ENCODE measurements at regions not wholly inside any gene's neighbourhood (a gene's known extent, or its start where the extent isn't known, plus 50 kb on each side); places are given as distances from the start of the nearest gene placed in this dataset.
"Not testable (repeated sequence)": the region's sequence is repeated elsewhere in the genome, so short reads cannot be mapped to it uniquely, and the experiment has no call there.

DNA sequence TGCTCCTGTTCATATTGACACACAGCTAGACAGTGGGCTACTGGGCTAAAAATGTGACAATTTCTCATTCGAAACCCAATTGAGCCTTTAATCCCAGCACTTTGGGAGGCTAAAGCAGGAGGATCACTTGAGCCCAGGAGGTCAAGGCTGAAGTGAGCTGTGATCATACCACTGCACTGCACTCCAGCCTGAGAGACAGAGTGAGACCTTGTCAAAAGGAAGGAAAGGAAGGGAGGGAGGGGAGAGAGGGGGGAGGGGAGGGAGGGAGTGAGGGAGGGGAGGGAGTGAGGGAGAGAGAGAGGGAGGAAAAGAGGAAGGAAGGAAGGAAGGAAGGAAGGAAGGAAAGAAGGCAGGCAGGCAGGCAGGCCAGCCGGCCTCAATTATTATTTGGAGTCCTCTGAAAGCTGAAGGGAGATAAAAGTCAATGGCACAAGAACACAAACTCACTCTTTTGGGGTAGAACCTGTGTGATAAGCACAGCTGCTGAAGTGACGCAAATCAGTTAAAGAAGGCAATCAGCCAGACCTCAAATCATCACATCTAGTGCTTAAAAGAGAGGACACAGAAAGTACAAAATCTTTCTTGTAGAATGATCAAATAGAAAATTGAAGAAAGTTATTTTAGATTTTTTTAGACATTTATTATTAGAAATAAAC, 98.1 kb downstream of the CCDC71L start:
- no peak for DNase-seq

DNA sequence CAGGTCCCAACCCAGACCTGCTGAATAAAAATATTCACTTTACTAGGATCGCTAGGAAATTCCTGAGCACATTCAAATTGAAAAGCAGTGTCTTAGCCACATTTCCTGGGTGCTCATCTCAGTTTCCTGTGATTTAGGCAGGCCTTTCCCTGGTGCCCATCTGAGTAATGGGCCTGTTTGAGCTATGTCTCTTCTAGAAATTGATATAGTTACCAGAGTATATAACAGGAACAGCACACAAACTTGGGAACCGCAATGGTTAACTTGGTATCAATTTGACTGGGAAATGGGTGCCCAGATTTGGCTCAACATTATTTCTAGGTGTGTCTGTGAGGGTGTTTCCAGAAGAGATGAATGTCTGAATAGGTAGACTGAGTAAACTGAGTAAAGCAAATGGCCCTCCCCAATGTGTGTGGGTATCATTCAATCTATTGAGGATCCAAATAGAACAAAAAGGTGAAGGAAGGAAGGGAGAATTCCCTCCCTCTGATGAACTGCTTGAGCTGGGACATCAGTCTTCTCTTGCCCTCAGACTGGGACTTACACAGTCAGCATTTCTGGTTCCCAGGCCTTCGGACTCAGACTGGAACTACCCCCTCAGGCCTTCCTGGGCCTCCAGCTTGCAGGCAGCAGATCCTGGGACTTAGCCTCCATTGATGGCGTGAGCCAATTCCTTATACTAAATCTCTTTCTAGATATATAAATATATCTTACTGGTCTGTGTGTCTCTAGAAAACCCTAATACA, 99.1 kb downstream of the CCDC71L start:
- no peak for DNase-seq

DNA sequence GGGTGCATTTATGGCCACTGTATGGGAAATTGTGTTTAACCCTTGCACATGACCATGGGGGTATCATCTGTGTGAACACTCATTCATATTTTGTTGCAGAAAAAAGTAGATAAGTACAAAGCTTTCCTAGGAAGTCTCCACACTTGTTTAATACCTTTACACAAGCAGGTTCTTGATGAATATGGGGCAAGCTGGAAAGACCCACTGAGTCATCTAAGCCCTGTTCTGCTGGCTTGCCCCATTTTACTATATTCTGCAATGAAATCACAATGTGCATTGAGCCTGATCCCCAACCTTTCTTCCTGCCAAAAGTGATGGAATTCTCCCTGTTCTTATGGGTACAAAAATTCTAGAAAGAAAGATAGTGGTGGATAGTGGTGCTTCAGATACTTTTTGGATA, 99.8 kb downstream of the CCDC71L start:
- DNase-seq = no peak

DNA sequence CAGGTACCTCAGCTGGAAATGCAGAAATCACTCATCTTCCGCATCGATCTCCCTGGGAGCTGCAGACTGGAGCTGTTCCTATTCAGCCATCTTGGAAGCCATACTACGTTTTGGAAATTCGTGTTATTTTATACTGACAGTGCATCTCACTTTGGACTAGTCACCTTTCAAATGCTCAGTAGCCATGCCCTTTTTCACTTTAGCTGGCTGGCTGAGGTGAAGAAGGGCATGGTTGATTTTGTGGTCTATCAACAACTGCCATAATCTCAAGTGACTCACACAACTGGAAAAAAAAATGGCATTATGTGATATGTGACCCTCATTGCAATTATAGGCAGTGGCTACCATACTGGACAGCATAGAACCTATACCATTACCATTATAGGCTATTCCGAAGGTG, 100.5 kb downstream of the CCDC71L start:
- no peak for DNase-seq

DNA sequence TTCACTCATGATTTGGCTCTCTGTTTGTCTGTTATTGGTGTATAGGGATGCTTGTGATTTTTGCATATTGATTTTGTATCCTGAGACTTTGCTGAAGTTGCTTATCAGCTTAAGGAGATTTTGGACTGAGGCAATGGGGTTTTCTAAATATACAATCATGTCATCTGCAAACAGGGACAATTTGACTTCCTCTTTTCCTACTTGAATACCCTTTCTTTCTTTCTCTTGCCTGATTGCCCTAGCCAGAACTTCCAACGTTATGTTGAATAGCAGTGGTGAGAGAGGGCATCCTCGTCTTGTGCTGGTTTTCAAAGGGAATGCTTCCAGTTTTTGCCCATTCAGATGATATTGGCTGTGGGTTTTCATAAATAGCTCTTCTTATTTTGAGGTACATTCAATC, 104.7 kb downstream of the CCDC71L start:
- DNase-seq = not testable (repeated sequence)

DNA sequence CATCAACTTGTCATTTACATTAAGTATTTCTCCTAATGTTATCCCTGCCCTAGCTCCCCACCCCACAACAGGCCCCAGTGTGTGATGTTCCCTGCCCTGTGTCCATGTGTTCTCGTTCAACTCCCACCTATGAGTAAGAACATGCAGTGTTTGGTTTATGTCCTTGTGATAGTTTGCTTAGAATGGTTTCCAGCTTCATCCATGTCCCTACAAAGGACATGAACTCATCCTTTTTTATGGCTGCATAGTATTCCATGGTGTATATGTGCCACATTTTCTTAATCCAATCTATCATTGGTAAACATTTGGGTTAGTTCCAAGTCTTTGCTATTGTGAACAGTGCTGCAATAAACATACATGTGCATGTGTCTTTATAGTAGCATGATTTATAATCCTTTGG, 106.3 kb downstream of the CCDC71L start:
- DNase-seq = not testable (repeated sequence)

DNA sequence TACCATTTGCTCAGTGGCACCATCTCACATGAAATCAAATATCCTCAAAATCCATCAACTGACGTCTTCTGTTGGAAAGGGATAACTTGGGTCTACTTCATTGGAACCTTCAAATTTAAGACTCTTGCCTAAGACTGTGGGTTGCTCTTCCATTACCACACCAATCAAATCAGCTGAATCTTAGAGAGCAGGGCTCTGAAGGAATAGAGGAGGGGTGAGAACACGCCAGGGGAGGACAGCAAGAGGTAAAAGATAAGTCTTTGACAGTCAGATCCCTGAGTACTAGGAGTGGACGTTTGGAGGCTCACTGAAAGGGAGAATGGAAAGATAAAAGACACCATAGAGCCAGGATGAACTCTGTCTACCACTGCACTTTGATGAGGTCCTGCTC, 107.5 kb downstream of the CCDC71L start:
- DNase-seq = no peak

DNA sequence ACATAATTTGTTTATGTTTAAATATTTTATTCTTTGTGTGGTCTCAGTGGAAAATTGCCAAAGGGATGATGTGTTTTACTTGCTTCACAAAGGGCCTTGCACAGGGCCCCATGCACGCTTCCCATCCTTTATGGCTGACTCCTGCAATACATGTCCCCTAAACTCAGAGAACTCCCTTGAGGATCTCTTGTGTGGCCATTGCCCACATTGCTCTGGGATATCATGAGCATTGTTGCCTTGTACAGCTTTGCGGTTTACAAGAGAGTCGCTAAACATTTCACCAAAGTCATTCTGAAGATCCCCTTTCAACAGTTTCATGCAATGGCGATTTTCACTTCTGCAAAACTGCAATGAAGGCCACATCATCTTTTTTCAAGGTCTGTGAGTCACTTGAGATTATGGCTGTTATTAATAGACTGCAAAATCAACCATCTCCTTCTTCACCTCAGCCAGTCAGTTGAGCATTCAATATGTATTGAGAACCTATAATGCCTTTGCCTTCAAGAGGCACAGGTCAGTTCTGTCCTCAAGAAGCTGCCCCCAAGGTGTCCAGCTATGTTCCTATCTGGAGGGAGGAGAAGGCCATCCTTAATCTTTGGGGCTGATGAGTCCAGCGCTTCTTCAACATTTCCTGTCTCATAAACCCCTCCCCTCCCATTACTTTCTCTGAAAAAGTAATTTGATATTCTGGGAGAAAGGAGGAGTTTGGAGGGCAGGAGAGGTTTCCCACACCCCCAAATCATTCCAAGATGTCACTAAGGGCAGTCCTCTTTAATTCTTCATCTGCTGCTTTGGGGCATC, 108.1 kb downstream of the CCDC71L start:
- no peak for DNase-seq

DNA sequence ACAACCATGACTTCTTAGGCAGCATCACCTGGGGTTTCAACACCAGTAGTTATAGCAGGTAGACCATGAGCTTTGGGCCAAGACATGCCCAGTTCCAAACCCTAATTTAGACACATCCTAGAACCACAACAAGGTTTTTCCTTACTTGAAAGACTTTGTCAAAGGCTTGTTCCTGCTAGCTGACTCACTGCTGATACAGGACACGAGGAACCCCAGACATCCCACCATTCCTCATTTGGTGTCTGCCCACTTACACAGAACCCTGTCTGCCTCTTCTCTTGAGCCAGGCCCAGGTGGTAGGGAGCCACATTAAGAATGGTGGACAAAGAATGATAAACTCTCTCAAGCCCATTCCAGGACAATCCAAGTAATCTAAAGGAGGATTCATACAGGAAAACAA, 109.0 kb downstream of the CCDC71L start:
- DNase-seq = no peak

DNA sequence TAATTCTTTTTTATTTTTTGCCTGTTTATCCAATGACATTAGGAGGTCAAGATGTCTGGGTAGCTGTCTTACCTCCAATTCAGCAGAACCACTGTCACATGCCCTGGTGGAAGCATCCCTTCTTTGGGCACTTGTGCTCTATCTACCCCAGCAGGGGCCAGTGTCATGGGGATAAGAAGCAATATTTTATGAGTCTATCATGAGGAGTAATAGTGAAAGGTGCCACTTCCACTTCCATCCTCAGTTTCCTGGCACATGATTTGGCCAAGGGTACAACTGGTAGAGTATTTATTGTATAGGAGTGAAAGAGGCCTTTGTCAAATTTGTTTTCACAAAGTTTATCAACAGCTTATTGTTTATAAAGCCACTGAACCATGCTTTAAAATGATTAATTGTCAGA, 112.5 kb downstream of the CCDC71L start:
- no peak for DNase-seq

DNA sequence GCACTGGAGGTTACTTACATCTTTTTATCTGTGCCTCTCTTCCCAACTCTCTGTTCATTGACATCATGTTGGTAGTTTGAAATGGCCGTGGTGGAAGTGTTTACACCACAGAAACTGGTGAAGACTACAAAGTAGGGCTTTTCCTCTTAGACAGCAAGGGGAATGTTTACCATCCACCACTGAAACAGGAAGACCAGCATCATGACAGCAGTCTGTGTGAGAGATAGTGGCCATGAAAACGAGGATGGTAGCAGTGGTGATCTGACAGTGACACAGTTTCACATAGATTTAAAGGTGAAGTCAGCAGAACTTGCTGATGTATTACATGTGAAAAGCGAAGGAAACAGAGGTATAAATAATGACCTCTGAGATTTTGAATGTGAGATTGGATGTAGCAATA, 115.7 kb downstream of the CCDC71L start:
- no peak for DNase-seq

DNA sequence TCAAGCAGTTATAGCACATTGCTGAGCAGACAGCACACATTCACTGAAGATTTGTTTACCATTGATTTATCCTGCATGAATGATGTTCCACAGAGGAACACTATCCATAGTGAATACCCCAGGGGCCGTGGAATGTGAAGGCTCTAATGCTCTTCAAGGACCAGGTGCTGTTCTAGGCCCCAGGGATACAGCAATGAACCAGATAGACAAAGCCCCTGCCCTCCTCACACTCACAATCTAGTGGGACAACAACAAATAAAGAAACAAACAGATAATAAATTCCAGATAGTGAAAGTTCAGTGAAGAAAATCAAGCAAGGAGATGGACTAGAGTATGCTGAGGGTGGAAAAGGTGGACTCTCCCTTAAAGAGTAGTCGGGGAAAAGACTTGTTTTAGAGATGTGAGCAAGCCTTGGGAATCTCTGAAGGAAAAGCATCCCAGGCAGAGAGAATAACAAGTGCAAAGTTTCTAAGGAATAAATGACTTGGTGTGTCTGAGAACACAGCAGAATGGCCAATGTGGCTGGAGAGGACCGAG, 117.7 kb downstream of the CCDC71L start:
- DNase-seq = no peak

DNA sequence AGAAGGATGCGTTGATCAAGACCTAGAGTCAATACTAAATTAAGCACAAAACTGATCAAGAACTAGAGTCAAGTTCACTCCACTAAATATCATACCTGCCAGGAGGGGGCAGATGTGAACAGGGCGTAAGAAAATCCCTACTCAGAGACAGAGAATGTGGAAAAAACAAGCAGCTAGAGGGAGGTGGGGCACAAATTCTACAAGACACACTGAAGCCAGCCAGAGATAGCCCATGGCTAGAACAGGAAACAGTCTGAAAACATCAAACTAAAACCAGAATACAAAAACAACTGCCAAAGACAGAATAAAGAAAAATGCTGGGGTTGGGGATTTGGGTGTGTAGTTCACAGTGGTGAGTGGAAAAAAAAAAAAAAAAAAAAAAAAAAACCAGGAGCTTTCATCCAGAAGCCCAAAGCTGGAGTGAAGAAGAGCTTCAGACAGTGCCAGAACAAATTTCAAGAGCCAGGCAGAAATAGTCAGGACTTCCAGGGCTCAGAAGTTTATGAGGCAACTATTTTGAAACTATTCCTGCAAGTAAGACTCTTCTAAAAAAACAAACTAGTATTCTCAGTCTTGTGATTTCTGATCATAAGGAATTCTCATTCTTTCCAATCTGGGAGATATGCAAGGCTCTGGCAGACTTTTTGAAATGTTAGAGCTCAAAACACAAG, 118.3 kb downstream of the CCDC71L start:
- peak; percentile 54 for DNase-seq

DNA sequence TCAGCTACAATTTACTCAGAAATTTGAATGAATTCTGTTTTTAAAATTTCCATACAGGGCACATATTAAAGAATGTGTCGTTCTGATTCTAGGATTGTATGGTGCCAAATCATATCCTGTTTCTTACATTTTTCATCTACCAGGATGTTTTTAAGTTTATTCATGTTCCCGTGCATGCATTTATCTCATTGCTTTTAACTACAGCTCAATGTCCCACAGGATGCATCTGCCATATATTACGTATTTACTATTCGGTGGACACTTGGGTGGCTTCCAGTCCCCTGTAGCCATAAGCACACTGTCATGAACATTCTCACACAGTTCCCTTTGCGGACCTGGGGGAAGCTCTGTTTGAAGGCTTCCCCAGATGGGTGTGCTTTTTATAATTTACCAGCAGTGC, 122.3 kb downstream of the CCDC71L start:
- no peak for DNase-seq

DNA sequence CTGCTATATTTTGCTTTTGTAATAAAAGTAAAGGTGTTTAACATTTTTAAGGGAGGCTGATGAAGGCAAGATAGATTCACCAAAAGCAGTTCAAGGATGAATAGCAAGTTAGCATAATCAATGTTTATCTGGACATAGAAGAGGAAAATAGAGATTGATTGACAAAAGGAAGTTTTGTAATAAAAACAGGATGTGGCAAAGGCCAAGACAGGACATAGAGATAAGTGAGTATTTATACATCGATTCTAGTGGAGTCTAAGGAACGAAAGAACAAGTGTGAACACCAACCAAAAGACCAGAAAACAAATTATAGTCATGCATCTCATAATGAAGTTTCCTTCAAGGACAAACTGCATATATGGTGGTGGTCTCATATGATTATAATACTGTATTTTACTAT, 123.8 kb downstream of the CCDC71L start:
- DNase-seq = no peak

DNA sequence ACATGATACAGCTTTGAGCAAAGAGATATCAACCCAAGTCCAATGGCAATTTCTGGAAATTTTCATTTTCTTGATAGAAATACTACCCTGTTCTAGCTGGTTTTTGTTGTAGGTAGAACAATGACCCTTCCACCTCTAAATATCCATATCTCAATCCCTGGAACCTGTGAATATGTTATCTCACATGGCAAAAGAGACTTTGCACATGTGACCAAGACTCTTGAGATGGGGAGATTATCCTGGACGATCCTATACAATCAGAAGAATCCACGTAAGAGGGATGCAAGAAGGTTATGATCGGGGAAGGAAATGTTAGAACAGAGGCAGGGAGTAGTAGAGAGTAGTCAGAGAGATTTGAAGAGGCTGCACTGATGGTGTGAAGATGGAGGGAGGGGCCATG, 124.9 kb downstream of the CCDC71L start:
- no peak for DNase-seq

DNA sequence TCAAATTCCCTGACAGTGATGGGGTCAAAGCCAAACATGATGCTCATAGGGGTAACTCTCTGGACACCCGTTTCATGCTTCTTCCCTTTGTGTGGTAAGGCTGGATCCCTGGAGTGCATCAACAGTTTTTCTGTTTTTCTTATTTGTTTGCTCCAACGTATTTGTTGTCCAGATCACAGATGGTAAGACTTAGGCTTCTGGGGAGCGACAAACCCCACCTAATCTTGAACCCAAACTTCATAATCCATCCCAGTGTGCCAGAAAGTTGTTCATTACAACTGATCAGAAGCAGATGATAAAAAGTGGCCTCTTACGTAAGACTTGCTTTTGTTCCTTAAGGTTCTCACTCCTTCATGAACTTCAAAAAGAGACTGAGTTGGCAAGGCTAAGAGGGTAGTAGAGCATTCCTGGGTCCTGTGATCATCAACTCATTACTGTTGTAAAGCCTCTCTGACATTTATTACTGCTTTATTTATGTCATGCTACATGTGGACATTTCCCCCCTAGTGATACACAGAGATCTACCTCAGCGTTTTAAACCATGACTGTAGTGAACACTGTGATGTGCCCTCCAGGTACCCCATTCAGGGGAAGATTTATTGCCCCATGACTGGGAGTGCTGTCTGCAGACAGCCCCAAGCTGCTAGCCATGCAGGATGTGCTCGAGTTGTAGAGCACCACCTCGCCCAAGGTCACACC, 125.6 kb downstream of the CCDC71L start:
- DNase-seq = no peak

DNA sequence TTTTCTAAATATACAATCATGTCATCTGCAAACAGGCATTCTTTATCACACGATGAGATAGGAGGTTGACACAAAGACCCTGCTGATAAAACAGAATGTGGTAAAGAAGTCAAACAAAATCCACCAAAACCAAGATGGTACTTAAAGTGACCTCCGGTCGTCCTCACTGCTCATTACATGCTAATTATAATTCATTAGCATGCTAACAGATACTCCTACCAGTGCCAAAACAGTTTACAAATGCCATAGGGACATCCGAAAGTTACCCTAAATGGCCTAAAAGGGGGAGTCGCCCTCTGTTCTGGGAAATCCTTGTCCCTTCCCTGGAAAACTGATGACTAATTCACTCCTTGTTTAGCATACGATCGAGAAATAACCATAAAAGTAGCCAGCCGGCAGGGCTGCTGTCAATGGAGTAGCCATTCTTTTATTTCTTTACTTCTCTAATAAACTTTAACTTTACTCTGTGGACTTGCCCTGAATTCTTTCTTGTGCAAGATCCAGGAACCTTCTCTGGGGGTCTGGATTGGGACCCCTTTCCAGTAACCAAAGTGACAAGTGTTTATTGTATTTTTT, 126.6 kb downstream of the CCDC71L start:
- no peak for DNase-seq

DNA sequence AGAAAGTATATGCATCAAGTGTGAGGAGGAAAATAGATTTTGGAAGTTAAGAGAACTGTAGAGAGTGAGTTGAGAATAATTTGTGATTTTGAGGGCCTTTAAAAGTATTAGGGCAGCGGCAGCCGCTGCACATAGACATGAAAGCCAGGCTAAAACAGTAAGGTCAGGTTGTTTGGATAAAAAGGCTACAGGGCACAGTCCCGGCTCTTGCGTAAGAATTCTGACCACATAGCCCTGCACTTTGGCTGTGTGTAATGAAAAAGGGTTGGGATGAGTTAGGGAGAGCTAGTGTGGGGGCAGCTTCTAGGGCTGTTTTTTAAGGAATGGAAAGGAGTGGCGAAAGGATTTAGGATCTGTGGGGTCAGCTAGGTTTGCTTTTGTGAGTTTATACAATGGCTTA, 130.8 kb downstream of the CCDC71L start:
- not testable (repeated sequence) for DNase-seq

DNA sequence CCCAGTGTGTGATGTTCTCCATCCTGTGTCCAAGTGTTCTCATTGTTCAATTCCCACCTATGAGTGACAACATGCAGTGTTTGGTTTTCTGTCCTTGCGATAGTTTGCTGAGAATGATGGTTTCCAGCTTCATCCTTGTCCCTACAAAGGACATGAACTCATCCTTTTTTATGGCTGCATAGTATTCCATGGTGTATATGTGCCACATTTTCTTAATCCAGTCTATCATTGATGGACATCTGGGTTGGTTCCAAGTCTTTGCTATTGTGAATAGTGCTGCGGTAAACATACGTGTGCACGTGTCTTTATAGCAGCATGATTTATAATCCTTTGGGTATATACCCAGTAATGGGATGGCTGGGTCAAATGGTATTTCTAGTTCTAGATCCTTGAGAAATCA, 134.3 kb downstream of the CCDC71L start:
- DNase-seq = not testable (repeated sequence)

DNA sequence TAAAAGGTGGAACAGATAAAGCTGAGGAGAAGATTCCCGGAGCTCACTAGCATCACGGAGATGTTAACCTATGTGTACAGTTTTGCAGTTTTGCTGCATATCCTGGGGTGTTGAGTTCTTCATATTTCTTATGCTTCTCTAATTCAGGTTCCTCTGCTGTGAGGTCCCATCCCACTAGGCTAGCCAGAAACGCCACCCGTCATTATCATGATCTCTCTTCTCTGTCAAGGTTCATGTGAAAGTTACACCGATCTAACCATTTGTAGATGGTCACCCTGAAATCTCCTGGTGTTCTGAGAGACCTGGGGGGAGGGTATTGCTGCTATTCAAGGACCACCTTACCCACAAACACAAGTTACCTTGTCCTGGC, 136.3 kb downstream of the CCDC71L start:
- DNase-seq = no peak

DNA sequence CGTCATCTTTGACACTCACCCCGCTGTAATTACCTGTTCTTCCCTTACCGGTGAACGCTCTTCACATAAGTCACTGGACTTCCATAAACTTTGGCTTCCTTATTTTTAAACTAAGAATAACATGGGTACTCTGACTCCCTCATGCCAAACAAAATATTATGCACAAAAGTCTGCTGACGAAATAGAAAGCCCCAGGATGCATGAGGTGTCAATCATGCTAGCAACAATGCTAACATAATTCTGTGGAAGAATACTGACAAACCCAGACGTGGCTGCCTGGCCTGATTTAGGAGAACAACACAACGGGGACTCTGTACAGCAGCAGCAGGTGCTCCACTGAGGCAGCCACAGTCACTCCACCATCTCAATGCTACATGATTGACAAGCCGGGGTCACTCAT, 137.5 kb downstream of the CCDC71L start:
- DNase-seq = no peak

All from NCI-H187 treated with DMSO at 0.1 percent for 48 hours (cell line).